ENCODE measurements at regions not wholly inside any gene's neighbourhood (a gene's known extent, or its start where the extent isn't known, plus 50 kb on each side); places are given as distances from the start of the nearest gene placed in this dataset.
"Not testable (repeated sequence)": the region's sequence is repeated elsewhere in the genome, so short reads cannot be mapped to it uniquely, and the experiment has no call there.

- H3K4me1 ChIP-seq (ENCODE audit: control insufficient read depth, insufficient read depth, low read length): peaks cover 27% of the 10 kb centered on the region
- no peak overlapping the region for H3K9ac ChIP-seq (ENCODE audit: low read depth, low read length)
- H3K4me3 ChIP-seq (ENCODE audit: low read depth, low read length): no peak overlapping the region
- H3K36me3 ChIP-seq (ENCODE audit: control insufficient read depth, insufficient read depth, low read length): no peaks in the 10 kb centered on the region
- H3K9me3 ChIP-seq (ENCODE audit: control insufficient read depth, insufficient read depth, low read length): no peaks in the 10 kb centered on the region
- H3K27me3 ChIP-seq (ENCODE audit: control insufficient read depth, insufficient read depth, low read length): no peaks in the 10 kb centered on the region
These were observed 202.5 kb upstream of the ASCC3 start for GRCh38 chr6:101083533-101084175.

- Histone ChIP-seq H3K27me3 (ENCODE audit: control insufficient read depth, insufficient read depth, low read length) (no peaks in the 10 kb centered on the region), H3K9me3 (ENCODE audit: control insufficient read depth, insufficient read depth, low read length) (no peaks in the 10 kb centered on the region), H3K4me1 (ENCODE audit: control insufficient read depth, insufficient read depth, low read length) (peaks cover 27% of the 10 kb centered on the region)
These were observed 204.2 kb upstream of the ASCC3 start for GRCh38 chr6:101085327-101085726.

GRCh38 chr6:101086473-101086872 is 205.3 kb upstream of the ASCC3 start:
- H3K9me3 ChIP-seq (ENCODE audit: control insufficient read depth, insufficient read depth, low read length): no peaks in the 10 kb centered on the region
- no peak overlapping the region for H3K9ac ChIP-seq (ENCODE audit: low read depth, low read length)

More at GRCh38 chr6:101085327-101085726, 204.2 kb upstream of the ASCC3 start:
- H3K4me3 ChIP-seq (ENCODE audit: low read depth, low read length): peak overlapping the region; percentile 15
- no peaks in the 10 kb centered on the region for H3K36me3 ChIP-seq (ENCODE audit: control insufficient read depth, insufficient read depth, low read length)
- H3K9ac ChIP-seq (ENCODE audit: low read depth, low read length): no peak overlapping the region

GRCh38 chr6:101088594-101088993 is 207.5 kb upstream of the ASCC3 start:
- no peak overlapping the region for H3K9ac ChIP-seq (ENCODE audit: low read depth, low read length)
- H3K4me3 ChIP-seq (ENCODE audit: low read depth, low read length): no peak overlapping the region
- H3K4me1 ChIP-seq (ENCODE audit: control insufficient read depth, insufficient read depth, low read length): peaks cover 24% of the 10 kb centered on the region
- H3K27me3 ChIP-seq (ENCODE audit: control insufficient read depth, insufficient read depth, low read length): no peaks in the 10 kb centered on the region
- H3K9me3 ChIP-seq (ENCODE audit: control insufficient read depth, insufficient read depth, low read length): no peaks in the 10 kb centered on the region
- no peaks in the 10 kb centered on the region for H3K36me3 ChIP-seq (ENCODE audit: control insufficient read depth, insufficient read depth, low read length)

More at GRCh38 chr6:101086473-101086872, 205.3 kb upstream of the ASCC3 start:
- H3K36me3 ChIP-seq (ENCODE audit: control insufficient read depth, insufficient read depth, low read length): no peaks in the 10 kb centered on the region
- H3K4me1 ChIP-seq (ENCODE audit: control insufficient read depth, insufficient read depth, low read length): peaks cover 27% of the 10 kb centered on the region
- H3K4me3 ChIP-seq (ENCODE audit: low read depth, low read length): no peak overlapping the region
- no peaks in the 10 kb centered on the region for H3K27me3 ChIP-seq (ENCODE audit: control insufficient read depth, insufficient read depth, low read length)

- Histone ChIP-seq H3K9me3 (ENCODE audit: control insufficient read depth, insufficient read depth, low read length) (no peaks in the 10 kb centered on the region), H3K36me3 (ENCODE audit: control insufficient read depth, insufficient read depth, low read length) (no peaks in the 10 kb centered on the region), H3K4me1 (ENCODE audit: control insufficient read depth, insufficient read depth, low read length) (peaks cover 19% of the 10 kb centered on the region), H3K27me3 (ENCODE audit: control insufficient read depth, insufficient read depth, low read length) (no peaks in the 10 kb centered on the region), H3K9ac (ENCODE audit: low read depth, low read length) (no peak overlapping the region), H3K4me3 (ENCODE audit: low read depth, low read length) (no peak overlapping the region)
These were observed 208.5 kb upstream of the ASCC3 start for GRCh38 chr6:101089640-101090039.

- Histone ChIP-seq H3K9ac (ENCODE audit: low read depth, low read length) (no peak overlapping the region), H3K27me3 (ENCODE audit: control insufficient read depth, insufficient read depth, low read length) (no peaks in the 10 kb centered on the region), H3K36me3 (ENCODE audit: control insufficient read depth, insufficient read depth, low read length) (no peaks in the 10 kb centered on the region), H3K4me3 (ENCODE audit: low read depth, low read length) (no peak overlapping the region), H3K9me3 (ENCODE audit: control insufficient read depth, insufficient read depth, low read length) (no peaks in the 10 kb centered on the region), H3K4me1 (ENCODE audit: control insufficient read depth, insufficient read depth, low read length) (peaks cover 14% of the 10 kb centered on the region)
These were observed 209.2 kb upstream of the ASCC3 start for GRCh38 chr6:101090281-101090680.

- H3K36me3 ChIP-seq (ENCODE audit: control insufficient read depth, insufficient read depth, low read length); H3K27me3 ChIP-seq (ENCODE audit: control insufficient read depth, insufficient read depth, low read length); H3K9me3 ChIP-seq (ENCODE audit: control insufficient read depth, insufficient read depth, low read length); H3K4me3 ChIP-seq (ENCODE audit: low read depth, low read length); H3K9ac ChIP-seq (ENCODE audit: low read depth, low read length); H3K4me1 ChIP-seq (ENCODE audit: control insufficient read depth, insufficient read depth, low read length): not testable (repeated sequence)
These were observed 217.5 kb upstream of the ASCC3 start for GRCh38 chr6:101098605-101099004.

- no peaks in the 10 kb centered on the region for H3K9me3 ChIP-seq (ENCODE audit: control insufficient read depth, insufficient read depth, low read length)
- H3K4me1 ChIP-seq (ENCODE audit: control insufficient read depth, insufficient read depth, low read length): no peaks in the 10 kb centered on the region
- H3K4me3 ChIP-seq (ENCODE audit: low read depth, low read length): no peak overlapping the region
- no peaks in the 10 kb centered on the region for H3K36me3 ChIP-seq (ENCODE audit: control insufficient read depth, insufficient read depth, low read length)
- H3K27me3 ChIP-seq (ENCODE audit: control insufficient read depth, insufficient read depth, low read length): no peaks in the 10 kb centered on the region
- H3K9ac ChIP-seq (ENCODE audit: low read depth, low read length): no peak overlapping the region
These were observed 221.6 kb upstream of the ASCC3 start for GRCh38 chr6:101102702-101103101.

GRCh38 chr6:101108286-101108685 is 227.2 kb upstream of the ASCC3 start:
- Histone ChIP-seq H3K9ac (ENCODE audit: low read depth, low read length) (no peak overlapping the region), H3K4me1 (ENCODE audit: control insufficient read depth, insufficient read depth, low read length) (no peaks in the 10 kb centered on the region), H3K4me3 (ENCODE audit: low read depth, low read length) (no peak overlapping the region), H3K9me3 (ENCODE audit: control insufficient read depth, insufficient read depth, low read length) (no peaks in the 10 kb centered on the region), H3K36me3 (ENCODE audit: control insufficient read depth, insufficient read depth, low read length) (no peaks in the 10 kb centered on the region), H3K27me3 (ENCODE audit: control insufficient read depth, insufficient read depth, low read length) (no peaks in the 10 kb centered on the region)

GRCh38 chr6:101110814-101111213 is 229.7 kb upstream of the ASCC3 start:
- no peaks in the 10 kb centered on the region for H3K9me3 ChIP-seq (ENCODE audit: control insufficient read depth, insufficient read depth, low read length)
- no peak overlapping the region for H3K9ac ChIP-seq (ENCODE audit: low read depth, low read length)
- H3K36me3 ChIP-seq (ENCODE audit: control insufficient read depth, insufficient read depth, low read length): no peaks in the 10 kb centered on the region
- H3K4me1 ChIP-seq (ENCODE audit: control insufficient read depth, insufficient read depth, low read length): no peaks in the 10 kb centered on the region
- H3K27me3 ChIP-seq (ENCODE audit: control insufficient read depth, insufficient read depth, low read length): no peaks in the 10 kb centered on the region
- H3K4me3 ChIP-seq (ENCODE audit: low read depth, low read length): no peak overlapping the region

- Histone ChIP-seq H3K27me3 (ENCODE audit: control insufficient read depth, insufficient read depth, low read length) (no peaks in the 10 kb centered on the region), H3K4me1 (ENCODE audit: control insufficient read depth, insufficient read depth, low read length) (peaks cover 5% of the 10 kb centered on the region), H3K9me3 (ENCODE audit: control insufficient read depth, insufficient read depth, low read length) (no peaks in the 10 kb centered on the region), H3K9ac (ENCODE audit: low read depth, low read length) (no peak overlapping the region), H3K36me3 (ENCODE audit: control insufficient read depth, insufficient read depth, low read length) (no peaks in the 10 kb centered on the region), H3K4me3 (ENCODE audit: low read depth, low read length) (no peak overlapping the region)
These were observed 232.5 kb upstream of the ASCC3 start for GRCh38 chr6:101113468-101114260.

- H3K4me3 ChIP-seq (ENCODE audit: low read depth, low read length): no peak overlapping the region
- no peaks in the 10 kb centered on the region for H3K9me3 ChIP-seq (ENCODE audit: control insufficient read depth, insufficient read depth, low read length)
- H3K9ac ChIP-seq (ENCODE audit: low read depth, low read length): no peak overlapping the region
- H3K36me3 ChIP-seq (ENCODE audit: control insufficient read depth, insufficient read depth, low read length): no peaks in the 10 kb centered on the region
- H3K27me3 ChIP-seq (ENCODE audit: control insufficient read depth, insufficient read depth, low read length): no peaks in the 10 kb centered on the region
- peaks cover 5% of the 10 kb centered on the region for H3K4me1 ChIP-seq (ENCODE audit: control insufficient read depth, insufficient read depth, low read length)
These were observed 233.6 kb upstream of the ASCC3 start for GRCh38 chr6:101114703-101115102.
